MCF 10A (cell line): ENCODE measurements at regions not wholly inside any gene's neighbourhood (a gene's known extent, or its start where the extent isn't known, plus 50 kb on each side); places are given as distances from the start of the nearest gene placed in this dataset.

Experiments used
- BruUV-seq: library from RNA; stranded (reverse); fragments of 400-500 nt; replicated peaks from 2 replicates; lab custom pipeline; 2021; lab: Mats Ljungman, UMichigan
- CTCF ChIA-PET: fragments of 300-600 bp; sonication (Branson Sonifier 250); formaldehyde crosslinking; extraction: SDS; loops from one replicate; lab custom pipeline; 2021; ENCODE audit warnings: antibody characterized with exemption, inconsistent platforms; lab: Yijun Ruan, JAX
- POLR2A ChIA-PET: fragments of 300-600, 350-650 bp; sonication (Branson Sonifier 250); formaldehyde crosslinking; extraction: SDS; loops from one replicate; lab custom pipeline; 2020; ENCODE audit warnings: antibody characterized with exemption, inconsistent platforms; lab: Yijun Ruan, JAX
- DNase-seq: peaks from one replicate; pipeline ENCODE4 v3.0.0-alpha.2; 2018; ENCODE audit not compliant: unreplicated experiment
- H3K27ac Mint-ChIP-seq: one replicate; pipeline ENCODE4 v1.8.0; 2022; ENCODE audit warnings: mild to moderate bottlenecking, low read depth, mixed read lengths; ENCODE audit not compliant: unreplicated experiment
- H3K27me3 Mint-ChIP-seq: one replicate; pipeline ENCODE4 v1.8.0; 2022; ENCODE audit warnings: mixed read lengths; ENCODE audit not compliant: insufficient read depth, unreplicated experiment
- H3K36me3 Mint-ChIP-seq: one replicate; pipeline ENCODE4 v1.8.0; 2022; ENCODE audit warnings: mild to moderate bottlenecking, moderate library complexity, mixed read lengths; ENCODE audit not compliant: insufficient read depth, unreplicated experiment
- H3K4me1 Mint-ChIP-seq: one replicate; pipeline ENCODE4 v1.8.0; 2022; ENCODE audit warnings: mixed read lengths; ENCODE audit not compliant: insufficient read depth, unreplicated experiment
- H3K4me3 Mint-ChIP-seq: one replicate; pipeline ENCODE4 v1.8.0; 2022; ENCODE audit warnings: mild to moderate bottlenecking, moderate library complexity, mixed read lengths; ENCODE audit not compliant: unreplicated experiment
- H3K9me3 Mint-ChIP-seq: one replicate; pipeline ENCODE4 v1.8.0; 2022; ENCODE audit warnings: mixed read lengths; ENCODE audit not compliant: unreplicated experiment
- intact Hi-C: fragments of 100-400 bp; cut with micrococcal nuclease; formaldehyde crosslinking; loops from 2 replicates; pipeline ENCODE4 v1.14.1; 2022
- TF ChIP-seq, protein P1 (sequence below): fragments of 200-600 bp; IDR thresholded peaks from one replicate; pipeline ENCODE4 v1.8.0; 2022; ENCODE audit warnings: antibody characterized with exemption, mild to moderate bottlenecking; ENCODE audit not compliant: unreplicated experiment

DNA sequence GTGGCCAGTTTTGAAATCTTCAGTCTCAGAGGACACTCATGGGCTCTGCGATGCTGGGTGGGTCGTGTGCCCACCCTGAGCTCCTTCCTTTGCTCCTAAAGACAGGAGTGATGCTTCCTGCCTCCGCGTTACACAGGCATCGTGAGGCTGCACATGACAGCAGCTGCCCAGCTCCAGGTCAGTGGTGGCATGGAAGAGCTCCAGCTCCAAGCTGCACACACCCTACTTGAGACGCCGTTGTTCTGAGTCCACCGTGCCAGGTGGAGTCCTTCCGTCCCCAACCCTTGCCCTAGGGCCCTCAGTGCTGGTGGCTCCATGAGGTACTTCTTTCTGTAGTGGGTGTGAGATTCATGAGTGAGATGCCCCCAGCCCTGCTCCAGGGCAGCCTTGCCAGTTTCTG, 794.1 kb downstream of the BRD1 start:
- ChIA-PET CTCF (interaction anchor here (0.7 kb wide), 1 partner anchor 156 kb away, joined by 3 read pairs; no protein-coding TSS in a partner anchor), POLR2A (no interaction called here)
- Mint-ChIP-seq H3K27ac (no peak overlapping the region), H3K36me3 (no peaks in the 10 kb centered on the region), H3K4me3 (no peak overlapping the region), H3K4me1 (no peaks in the 10 kb centered on the region), H3K9me3 (peaks cover 41% of the 10 kb centered on the region), H3K27me3 (no peaks in the 10 kb centered on the region)
- TF ChIP-seq, protein P1, sequence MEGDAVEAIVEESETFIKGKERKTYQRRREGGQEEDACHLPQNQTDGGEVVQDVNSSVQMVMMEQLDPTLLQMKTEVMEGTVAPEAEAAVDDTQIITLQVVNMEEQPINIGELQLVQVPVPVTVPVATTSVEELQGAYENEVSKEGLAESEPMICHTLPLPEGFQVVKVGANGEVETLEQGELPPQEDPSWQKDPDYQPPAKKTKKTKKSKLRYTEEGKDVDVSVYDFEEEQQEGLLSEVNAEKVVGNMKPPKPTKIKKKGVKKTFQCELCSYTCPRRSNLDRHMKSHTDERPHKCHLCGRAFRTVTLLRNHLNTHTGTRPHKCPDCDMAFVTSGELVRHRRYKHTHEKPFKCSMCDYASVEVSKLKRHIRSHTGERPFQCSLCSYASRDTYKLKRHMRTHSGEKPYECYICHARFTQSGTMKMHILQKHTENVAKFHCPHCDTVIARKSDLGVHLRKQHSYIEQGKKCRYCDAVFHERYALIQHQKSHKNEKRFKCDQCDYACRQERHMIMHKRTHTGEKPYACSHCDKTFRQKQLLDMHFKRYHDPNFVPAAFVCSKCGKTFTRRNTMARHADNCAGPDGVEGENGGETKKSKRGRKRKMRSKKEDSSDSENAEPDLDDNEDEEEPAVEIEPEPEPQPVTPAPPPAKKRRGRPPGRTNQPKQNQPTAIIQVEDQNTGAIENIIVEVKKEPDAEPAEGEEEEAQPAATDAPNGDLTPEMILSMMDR: no peak
- intact Hi-C loops: no loop called here
- no TSS peak for BruUV-seq
- DNase-seq: no peak

DNA sequence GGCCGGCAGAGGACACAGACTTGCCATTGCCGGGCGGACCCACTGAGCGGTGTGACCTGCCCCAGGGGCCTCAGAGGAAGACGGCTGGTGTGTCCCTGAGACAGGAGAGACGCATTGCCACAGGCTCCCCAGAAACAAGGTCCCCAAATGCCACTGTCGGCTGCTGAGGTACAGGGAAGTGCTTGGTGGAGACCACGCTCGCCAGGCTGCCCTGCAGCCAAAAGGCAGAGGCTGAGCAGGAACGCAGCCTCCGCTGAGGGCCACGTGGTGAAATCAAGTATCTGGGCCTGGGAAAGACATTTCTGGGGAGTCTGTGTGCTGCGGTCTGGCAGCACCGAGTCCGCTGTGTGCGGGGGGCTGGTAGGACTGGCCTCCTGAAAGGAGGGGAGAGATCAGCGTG, 794.9 kb downstream of the BRD1 start:
- intact Hi-C loops: no loop called here
- BruUV-seq: no TSS peak
- H3K27ac Mint-ChIP-seq: no peak overlapping the region
- no peaks in the 10 kb centered on the region for H3K4me1 Mint-ChIP-seq
- no peak overlapping the region for H3K4me3 Mint-ChIP-seq
- TF ChIP-seq, protein P1: no peak
- ChIA-PET CTCF (no interaction called here), POLR2A (no interaction called here)
- H3K9me3 Mint-ChIP-seq: peaks cover 38% of the 10 kb centered on the region
- no peak for DNase-seq
- H3K27me3 Mint-ChIP-seq: no peaks in the 10 kb centered on the region
- H3K36me3 Mint-ChIP-seq: no peaks in the 10 kb centered on the region

DNA sequence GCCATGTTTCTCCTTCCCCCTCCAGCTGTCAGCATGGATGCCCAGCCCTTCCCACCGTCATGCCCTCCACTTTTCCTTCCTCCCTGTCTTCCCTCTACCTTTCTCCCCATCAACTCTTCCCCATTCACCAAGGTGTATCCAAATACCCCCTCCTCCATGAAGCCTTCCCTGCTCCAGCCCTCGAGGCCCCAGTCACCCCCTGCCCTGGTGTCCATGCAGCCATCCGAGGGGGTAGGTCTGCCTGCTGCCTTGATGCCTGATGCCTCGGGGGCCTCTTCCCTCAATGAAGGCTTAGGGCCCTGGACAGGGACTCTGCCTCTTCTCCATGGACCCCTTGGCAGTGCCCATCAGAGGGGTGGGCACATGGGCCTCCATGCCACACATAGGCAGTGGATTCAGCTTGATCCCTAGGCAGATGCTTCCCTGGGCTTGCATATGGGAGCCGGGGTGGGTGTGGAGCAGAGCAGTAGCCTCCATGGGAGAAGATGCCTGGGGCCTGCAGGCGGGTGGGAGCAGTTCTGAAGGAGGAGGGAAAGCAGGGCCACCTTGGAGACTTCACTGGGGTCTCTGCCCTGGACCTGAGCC, 795.8 kb downstream of the BRD1 start:
- TF ChIP-seq, protein P1: no peak
- H3K4me3 Mint-ChIP-seq: no peak overlapping the region
- H3K27me3 Mint-ChIP-seq: no peaks in the 10 kb centered on the region
- H3K36me3 Mint-ChIP-seq: no peaks in the 10 kb centered on the region
- intact Hi-C loops: no loop called here
- CTCF ChIA-PET: no interaction called here
- peaks cover 44% of the 10 kb centered on the region for H3K9me3 Mint-ChIP-seq
- no peak overlapping the region for H3K27ac Mint-ChIP-seq
- H3K4me1 Mint-ChIP-seq: no peaks in the 10 kb centered on the region
- no TSS peak for BruUV-seq
- POLR2A ChIA-PET: no interaction called here
- DNase-seq: no peak

DNA sequence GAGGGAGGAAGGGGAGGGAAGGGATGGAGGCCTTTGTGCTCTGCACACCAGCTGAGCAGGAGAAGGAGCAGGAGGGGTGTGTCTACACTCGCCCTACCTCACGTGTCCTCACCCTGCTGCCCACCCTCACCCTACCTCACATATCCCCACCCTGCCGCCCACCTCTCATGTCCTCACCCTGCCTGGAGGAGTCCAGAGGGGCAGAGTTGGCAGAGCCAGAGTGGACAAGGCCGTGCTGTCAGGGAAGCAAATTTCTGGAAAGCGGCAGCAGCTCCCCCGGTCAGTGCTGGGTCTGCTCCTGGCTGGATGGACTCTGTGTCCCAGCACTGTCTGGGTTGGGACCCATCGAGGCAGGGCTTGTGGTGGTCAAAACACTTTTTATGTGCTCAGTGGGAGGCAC, 799.6 kb downstream of the BRD1 start:
- no peak for DNase-seq
- ChIA-PET CTCF (no interaction called here), POLR2A (no interaction called here)
- Mint-ChIP-seq H3K9me3 (peaks cover 40% of the 10 kb centered on the region), H3K27ac (no peak overlapping the region), H3K36me3 (peaks cover 17% of the 10 kb centered on the region), H3K4me1 (no peaks in the 10 kb centered on the region), H3K27me3 (no peaks in the 10 kb centered on the region), H3K4me3 (no peak overlapping the region)
- no TSS peak for BruUV-seq
- intact Hi-C loops: no loop called here
- TF ChIP-seq, protein P1: no peak
